ENCODE measurements at regions not wholly inside any gene's neighbourhood (a gene's known extent, or its start where the extent isn't known, plus 50 kb on each side); places are given as distances from the start of the nearest gene placed in this dataset.
A peak's percentile ranks its signal among the peaks of the same experiment; 100 is the strongest.

- CTCF ChIA-PET: no interaction called here
Observed at GRCh38 chr6:66948106-66948505, 1241.1 kb upstream of the EYS start.

DNA sequence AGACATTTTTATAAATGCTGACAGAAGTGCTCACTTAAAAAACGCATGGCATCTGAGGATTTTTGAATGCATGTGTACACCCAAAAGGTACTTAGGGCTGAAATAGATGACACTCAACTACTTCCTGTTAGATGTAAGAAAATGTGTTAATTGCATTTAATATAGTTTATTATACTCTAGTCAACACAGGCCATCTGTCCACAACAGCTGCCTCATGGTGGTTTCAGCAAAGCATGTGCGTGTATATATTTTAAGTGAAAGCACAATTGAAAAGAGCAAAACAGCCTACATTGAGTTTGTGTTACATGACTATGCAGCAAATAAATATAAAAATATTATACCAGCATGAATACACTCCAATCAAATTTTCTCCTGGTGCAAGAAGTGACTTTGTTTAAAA is 1233.0 kb upstream of the EYS start:
- Histone ChIP-seq H3K4me1 (ENCODE audit: insufficient read depth, low read length, poor library complexity, severe bottlenecking) (no peaks in the 10 kb centered on the region), H3K4me3 (ENCODE audit: low read depth, low read length, poor library complexity, severe bottlenecking) (no peak overlapping the region), H3K27ac (ENCODE audit: low read depth, low read length, poor library complexity, severe bottlenecking) (no peak overlapping the region), H3K36me3 (ENCODE audit: insufficient read depth, low read length, poor library complexity, severe bottlenecking) (no peaks in the 10 kb centered on the region), H3K27me3 (replicated peaks; ENCODE audit: insufficient read depth, low read depth, low read length, poor library complexity) (no peaks in the 10 kb centered on the region), H3K9me3 (ENCODE audit: low read depth, low read length, poor library complexity, severe bottlenecking) (peaks cover 6% of the 10 kb centered on the region)
- CTCF ChIA-PET: no interaction called here
- TF ChIP-seq CTCF (conservative IDR thresholded peaks at IDR 0.05; ENCODE audit: low read depth, low read length): no peak
- no peak for TF ChIP-seq EZH2 (IDR thresholded peaks at IDR 0.05; ENCODE audit: borderline replicate concordance, low read depth, low read length, poor library complexity, severe bottlenecking)
- BruUV-seq (replicated peaks): no TSS peak
- POLR2A ChIA-PET (ENCODE audit: low non-redundant PET): interaction anchor here (0.5 kb wide), 1 partner anchor 522 kb away, joined by 4 read pairs; no protein-coding TSS in a partner anchor
- peak; percentile 4 for DNase-seq (ENCODE audit: low spot score)
- intact Hi-C loops (cut with micrococcal nuclease; ENCODE audit: unreplicated experiment): no loop called here

More at GRCh38 chr6:66948106-66948505, 1241.1 kb upstream of the EYS start:
- H3K36me3 ChIP-seq (ENCODE audit: insufficient read depth, low read length, poor library complexity, severe bottlenecking): no peaks in the 10 kb centered on the region
- no peaks in the 10 kb centered on the region for H3K4me1 ChIP-seq (ENCODE audit: insufficient read depth, low read length, poor library complexity, severe bottlenecking)
- POLR2A ChIA-PET (ENCODE audit: low non-redundant PET): no interaction called here
- no peak overlapping the region for H3K4me3 ChIP-seq (ENCODE audit: low read depth, low read length, poor library complexity, severe bottlenecking)
- no TSS peak for BruUV-seq (replicated peaks)
- intact Hi-C loops (cut with micrococcal nuclease; ENCODE audit: unreplicated experiment): no loop called here
- no peaks in the 10 kb centered on the region for H3K9me3 ChIP-seq (ENCODE audit: low read depth, low read length, poor library complexity, severe bottlenecking)
- H3K27ac ChIP-seq (ENCODE audit: low read depth, low read length, poor library complexity, severe bottlenecking): no peak overlapping the region
- no peak for DNase-seq (ENCODE audit: low spot score)
- no peaks in the 10 kb centered on the region for H3K27me3 ChIP-seq (replicated peaks; ENCODE audit: insufficient read depth, low read depth, low read length, poor library complexity)
- TF ChIP-seq EZH2 (IDR thresholded peaks at IDR 0.05; ENCODE audit: borderline replicate concordance, low read depth, low read length, poor library complexity, severe bottlenecking) (no peak), CTCF (conservative IDR thresholded peaks at IDR 0.05; ENCODE audit: low read depth, low read length) (no peak)

DNA sequence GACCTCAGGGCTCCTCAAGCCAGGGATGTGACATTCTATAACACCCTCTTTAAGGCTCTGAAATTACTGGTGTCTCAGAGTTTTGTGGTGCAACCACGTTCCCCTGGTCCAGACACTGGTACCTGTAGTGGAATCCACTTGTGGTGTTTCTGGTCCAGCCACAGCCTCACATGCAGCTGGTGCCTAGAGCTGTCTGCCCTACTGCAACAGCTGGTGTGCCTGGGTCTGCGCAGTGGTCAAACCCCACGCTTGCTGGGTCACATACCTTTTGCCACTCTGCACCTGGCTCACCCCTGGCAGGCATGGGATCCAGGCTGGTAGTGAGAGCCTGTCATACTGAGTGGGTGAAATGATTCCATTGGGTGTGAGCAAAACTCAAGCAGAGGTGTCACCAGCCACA is 1230.2 kb upstream of the EYS start:
- Histone ChIP-seq H3K36me3 (ENCODE audit: insufficient read depth, low read length, poor library complexity, severe bottlenecking) (no peaks in the 10 kb centered on the region), H3K4me3 (ENCODE audit: low read depth, low read length, poor library complexity, severe bottlenecking) (no peak overlapping the region), H3K27ac (ENCODE audit: low read depth, low read length, poor library complexity, severe bottlenecking) (no peak overlapping the region), H3K4me1 (ENCODE audit: insufficient read depth, low read length, poor library complexity, severe bottlenecking) (no peaks in the 10 kb centered on the region), H3K27me3 (replicated peaks; ENCODE audit: insufficient read depth, low read depth, low read length, poor library complexity) (no peaks in the 10 kb centered on the region), H3K9me3 (ENCODE audit: low read depth, low read length, poor library complexity, severe bottlenecking) (peaks cover 6% of the 10 kb centered on the region)
- CTCF ChIA-PET: no interaction called here
- no TSS peak for BruUV-seq (replicated peaks)
- TF ChIP-seq CTCF (conservative IDR thresholded peaks at IDR 0.05; ENCODE audit: low read depth, low read length) (no peak), EZH2 (IDR thresholded peaks at IDR 0.05; ENCODE audit: borderline replicate concordance, low read depth, low read length, poor library complexity, severe bottlenecking) (no peak)
- intact Hi-C loops (cut with micrococcal nuclease; ENCODE audit: unreplicated experiment): no loop called here
- POLR2A ChIA-PET (ENCODE audit: low non-redundant PET): no interaction called here
- DNase-seq (ENCODE audit: low spot score): no peak

Data from A673 (cell line).